ENCODE measurements at regions not wholly inside any gene's neighbourhood (a gene's known extent, or its start where the extent isn't known, plus 50 kb on each side); places are given as distances from the start of the nearest gene placed in this dataset.
A peak's percentile ranks its signal among the peaks of the same experiment; 100 is the strongest.

GRCh38 chr14:26897196-26897595 is 299.4 kb upstream of the NOVA1 start:
- peaks cover 0 to 10% (median 0%) of the 10 kb centered on the region in 3 donors for H3K9me3 ChIP-seq
- ATAC-seq: no peak
- no peaks in the 10 kb centered on the region for H3K36me3 ChIP-seq
- H3K27me3 ChIP-seq: no peaks in the 10 kb centered on the region
- TF ChIP-seq, protein P1, sequence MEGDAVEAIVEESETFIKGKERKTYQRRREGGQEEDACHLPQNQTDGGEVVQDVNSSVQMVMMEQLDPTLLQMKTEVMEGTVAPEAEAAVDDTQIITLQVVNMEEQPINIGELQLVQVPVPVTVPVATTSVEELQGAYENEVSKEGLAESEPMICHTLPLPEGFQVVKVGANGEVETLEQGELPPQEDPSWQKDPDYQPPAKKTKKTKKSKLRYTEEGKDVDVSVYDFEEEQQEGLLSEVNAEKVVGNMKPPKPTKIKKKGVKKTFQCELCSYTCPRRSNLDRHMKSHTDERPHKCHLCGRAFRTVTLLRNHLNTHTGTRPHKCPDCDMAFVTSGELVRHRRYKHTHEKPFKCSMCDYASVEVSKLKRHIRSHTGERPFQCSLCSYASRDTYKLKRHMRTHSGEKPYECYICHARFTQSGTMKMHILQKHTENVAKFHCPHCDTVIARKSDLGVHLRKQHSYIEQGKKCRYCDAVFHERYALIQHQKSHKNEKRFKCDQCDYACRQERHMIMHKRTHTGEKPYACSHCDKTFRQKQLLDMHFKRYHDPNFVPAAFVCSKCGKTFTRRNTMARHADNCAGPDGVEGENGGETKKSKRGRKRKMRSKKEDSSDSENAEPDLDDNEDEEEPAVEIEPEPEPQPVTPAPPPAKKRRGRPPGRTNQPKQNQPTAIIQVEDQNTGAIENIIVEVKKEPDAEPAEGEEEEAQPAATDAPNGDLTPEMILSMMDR (IDR thresholded peaks at IDR 0.05): no peak
- TF ChIP-seq EP300 (IDR thresholded peaks at IDR 0.05) (no peak), POLR2AphosphoS5 (IDR thresholded peaks at IDR 0.05) (no peak), POLR2A (IDR thresholded peaks at IDR 0.05) (no peak)
- no peaks in the 10 kb centered on the region for H3K4me1 ChIP-seq
- no peak overlapping the region for H3K4me3 ChIP-seq
- H3K27ac ChIP-seq: no peak overlapping the region

DNA sequence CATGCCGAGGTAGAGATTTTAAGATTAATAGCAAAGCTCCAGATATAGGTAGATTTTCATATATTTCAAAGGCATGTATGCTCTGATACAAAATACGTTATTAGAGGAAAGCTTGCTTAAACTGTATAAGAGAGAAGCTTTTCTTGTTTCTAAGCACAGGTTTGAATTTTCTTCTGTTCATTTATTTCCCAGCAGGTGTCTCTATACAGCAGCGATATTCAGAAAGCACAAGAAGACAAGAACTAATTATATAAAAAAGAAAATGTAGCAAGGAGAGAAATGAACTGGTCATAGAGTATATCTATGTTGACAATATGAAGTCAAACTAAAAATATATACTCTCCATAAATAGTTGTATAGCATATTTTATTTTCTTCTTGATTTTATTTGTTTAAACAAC is 307.4 kb upstream of the NOVA1 start:
- 55 to 72% methylated on average over 3 of the region's 3 CpGs for WGBS, 2 donors (ENCODE audit: low coverage in 1 of 2)
- Histone ChIP-seq H3K27ac (no peak overlapping the region), H3K27me3 (no peaks in the 10 kb centered on the region), H3K4me3 (no peak overlapping the region), H3K9me3 (peaks cover 0 to 7% (median 0%) of the 10 kb centered on the region in 3 donors), H3K4me1 (no peaks in the 10 kb centered on the region), H3K36me3 (no peaks in the 10 kb centered on the region)
- TF ChIP-seq, protein P1 (IDR thresholded peaks at IDR 0.05): peak in 1 of 4 experiments; percentile 5
- TF ChIP-seq POLR2AphosphoS5 (IDR thresholded peaks at IDR 0.05) (no peak), POLR2A (IDR thresholded peaks at IDR 0.05) (no peak)
- no peak for ATAC-seq

- ATAC-seq: no peak
- no peaks in the 10 kb centered on the region for H3K4me1 ChIP-seq
- H3K36me3 ChIP-seq: no peaks in the 10 kb centered on the region
- no peak overlapping the region for H3K4me3 ChIP-seq
- no peaks in the 10 kb centered on the region for H3K27me3 ChIP-seq
- TF ChIP-seq, protein P1 (IDR thresholded peaks at IDR 0.05): no peak
- no peak for TF ChIP-seq POLR2AphosphoS5 (IDR thresholded peaks at IDR 0.05)
- no peak for TF ChIP-seq POLR2A (IDR thresholded peaks at IDR 0.05)
- TF ChIP-seq EP300 (IDR thresholded peaks at IDR 0.05): no peak
- H3K9me3 ChIP-seq: no peaks in the 10 kb centered on the region
- H3K27ac ChIP-seq: no peak overlapping the region
These were observed 316.0 kb upstream of the NOVA1 start for GRCh38 chr14:26913786-26914185.

- no peak overlapping the region for H3K4me3 ChIP-seq
- peak; percentile 91 for ATAC-seq
- WGBS, 2 donors (ENCODE audit: low coverage in 1 of 2): 0 to 8% methylated on average over 1 of the region's 1 CpG
- H3K27ac ChIP-seq: peak overlapping the region in 1 of 4 donors; percentile 22
- TF ChIP-seq EP300 (IDR thresholded peaks at IDR 0.05): no peak
- peak; percentile 22 for TF ChIP-seq POLR2AphosphoS5 (IDR thresholded peaks at IDR 0.05)
- TF ChIP-seq POLR2A (IDR thresholded peaks at IDR 0.05): no peak
- TF ChIP-seq, protein P1 (IDR thresholded peaks at IDR 0.05): peak; percentile 15 to 47 (median 35)
- H3K9me3 ChIP-seq: no peaks in the 10 kb centered on the region
- H3K4me1 ChIP-seq: no peaks in the 10 kb centered on the region
- H3K36me3 ChIP-seq: no peaks in the 10 kb centered on the region
- H3K27me3 ChIP-seq: no peaks in the 10 kb centered on the region
These were observed 319.3 kb upstream of the NOVA1 start for GRCh38 chr14:26917086-26917485.

DNA sequence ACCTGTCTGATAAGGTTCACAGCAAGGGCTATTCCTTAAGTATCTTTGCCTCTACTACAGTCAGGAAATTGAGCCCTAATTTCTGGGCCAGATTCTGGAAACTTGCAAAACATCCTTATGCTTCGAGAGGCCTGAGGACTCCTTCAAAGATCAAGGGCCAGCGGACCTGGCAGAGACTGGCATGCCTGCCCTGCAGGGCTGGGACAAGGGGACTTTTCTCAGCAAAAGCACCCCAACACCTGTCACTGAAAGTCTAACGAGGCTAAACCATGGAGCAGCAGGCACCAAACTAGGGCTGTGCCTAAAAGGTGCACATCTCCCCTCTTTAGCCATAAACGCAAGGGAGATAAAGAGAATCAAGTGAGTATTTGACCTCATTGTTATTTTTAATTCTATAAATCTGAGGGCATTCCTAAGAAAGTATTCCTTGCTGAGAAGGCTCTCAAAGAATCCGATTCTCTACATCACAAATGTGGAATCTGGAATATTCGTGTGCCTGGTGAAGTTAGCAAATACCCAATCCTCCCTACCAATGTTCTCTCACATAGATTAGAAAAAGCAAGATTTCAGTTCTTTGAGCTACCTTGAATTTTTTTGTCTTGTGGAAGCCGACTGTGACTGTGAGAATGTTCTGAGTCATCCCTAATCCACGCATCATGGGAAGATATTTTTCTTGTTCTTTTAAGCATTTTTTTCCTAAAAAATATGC is 328.2 kb upstream of the NOVA1 start:
- no peak overlapping the region for H3K4me3 ChIP-seq
- no peaks in the 10 kb centered on the region for H3K36me3 ChIP-seq
- TF ChIP-seq, protein P1 (IDR thresholded peaks at IDR 0.05): no peak
- TF ChIP-seq EP300 (IDR thresholded peaks at IDR 0.05): no peak
- no peak for TF ChIP-seq POLR2A (IDR thresholded peaks at IDR 0.05)
- no peak for TF ChIP-seq POLR2AphosphoS5 (IDR thresholded peaks at IDR 0.05)
- no peaks in the 10 kb centered on the region for H3K9me3 ChIP-seq
- no peak for ATAC-seq
- no peak overlapping the region for H3K27ac ChIP-seq
- H3K4me1 ChIP-seq: no peaks in the 10 kb centered on the region
- no peaks in the 10 kb centered on the region for H3K27me3 ChIP-seq
- 73 to 77% methylated on average over 7 of the region's 8 CpGs for WGBS, 2 donors (ENCODE audit: low coverage in 1 of 2)

All from gastroesophageal sphincter (tissue), 4 donors.